ENCODE measurements at regions not wholly inside any gene's neighbourhood (a gene's known extent, or its start where the extent isn't known, plus 50 kb on each side); places are given as distances from the start of the nearest gene placed in this dataset.

DNA sequence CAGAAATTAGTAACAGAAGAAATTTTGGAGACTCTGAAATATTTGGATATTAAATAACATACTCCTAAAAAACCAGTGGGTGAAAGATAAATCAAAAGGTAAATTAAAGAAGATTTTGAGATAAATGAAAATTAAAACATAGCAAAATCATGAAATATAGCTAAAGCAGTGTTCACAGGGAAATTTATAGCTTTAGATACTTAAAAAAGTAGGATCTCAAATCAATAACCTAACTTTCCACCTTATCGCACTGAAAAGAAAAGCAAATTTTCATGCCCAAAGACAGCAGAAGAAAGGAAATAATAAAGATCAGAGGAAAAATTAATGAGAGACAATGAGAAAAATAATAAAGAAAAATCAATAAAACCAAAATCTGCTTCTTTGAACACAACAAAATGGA is 135.1 kb upstream of the KLF7 start:
- H3K9me3 ChIP-seq (replicated peaks in 1 of 2; ENCODE audit: control insufficient read depth in 1 of 2, insufficient read depth in 1 of 2, low read length in 2 of 2) = no peaks in the 10 kb centered on the region
- no peak overlapping the region for H2AFZ ChIP-seq (ENCODE audit: insufficient read depth, low read depth, low read length, poor library complexity, severe bottlenecking)
- H3K4me1 Mint-ChIP-seq = no peaks in the 10 kb centered on the region
- no peaks in the 10 kb centered on the region for H3K27me3 ChIP-seq (ENCODE audit: control insufficient read depth in 2 of 2, insufficient read depth in 2 of 2, low read length in 2 of 2)
- WGBS (ENCODE audit: insufficient coverage) = no CpG with 5 or more reads among the region's 1 CpG
- TF ChIP-seq, protein P1, sequence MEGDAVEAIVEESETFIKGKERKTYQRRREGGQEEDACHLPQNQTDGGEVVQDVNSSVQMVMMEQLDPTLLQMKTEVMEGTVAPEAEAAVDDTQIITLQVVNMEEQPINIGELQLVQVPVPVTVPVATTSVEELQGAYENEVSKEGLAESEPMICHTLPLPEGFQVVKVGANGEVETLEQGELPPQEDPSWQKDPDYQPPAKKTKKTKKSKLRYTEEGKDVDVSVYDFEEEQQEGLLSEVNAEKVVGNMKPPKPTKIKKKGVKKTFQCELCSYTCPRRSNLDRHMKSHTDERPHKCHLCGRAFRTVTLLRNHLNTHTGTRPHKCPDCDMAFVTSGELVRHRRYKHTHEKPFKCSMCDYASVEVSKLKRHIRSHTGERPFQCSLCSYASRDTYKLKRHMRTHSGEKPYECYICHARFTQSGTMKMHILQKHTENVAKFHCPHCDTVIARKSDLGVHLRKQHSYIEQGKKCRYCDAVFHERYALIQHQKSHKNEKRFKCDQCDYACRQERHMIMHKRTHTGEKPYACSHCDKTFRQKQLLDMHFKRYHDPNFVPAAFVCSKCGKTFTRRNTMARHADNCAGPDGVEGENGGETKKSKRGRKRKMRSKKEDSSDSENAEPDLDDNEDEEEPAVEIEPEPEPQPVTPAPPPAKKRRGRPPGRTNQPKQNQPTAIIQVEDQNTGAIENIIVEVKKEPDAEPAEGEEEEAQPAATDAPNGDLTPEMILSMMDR (IDR thresholded peaks at IDR 0.05) = no peak
- no peaks in the 10 kb centered on the region for H3K4me1 ChIP-seq (ENCODE audit: control insufficient read depth in 1 of 2, insufficient read depth in 2 of 2, low read length in 2 of 2)
- no peaks in the 10 kb centered on the region for H4K20me1 ChIP-seq (ENCODE audit: insufficient read depth, low read length)
- H3K9me3 Mint-ChIP-seq = peaks cover 0 to 4% (median 2%) of the 10 kb centered on the region in 7 donors
- DNase-seq = no peak
- H3K27ac Mint-ChIP-seq = no peak overlapping the region
- no peak overlapping the region for H3K4me3 ChIP-seq (replicated peaks in 1 of 3; ENCODE audit: low read depth in 2 of 3, low read length in 3 of 3)
- no peak overlapping the region for H3K27ac ChIP-seq (ENCODE audit: low read depth in 1 of 2, low read length in 2 of 2)
- peaks cover 0 to 4% (median 0%) of the 10 kb centered on the region in 3 donors for H3K27me3 Mint-ChIP-seq (ENCODE audit: low read depth in 3 of 3)
- H3K4me3 Mint-ChIP-seq = no peak overlapping the region
- no peak overlapping the region for H3K9ac ChIP-seq (ENCODE audit: insufficient read depth, low read length, poor library complexity, severe bottlenecking)
- H3K36me3 Mint-ChIP-seq = no peaks in the 10 kb centered on the region
- intact Hi-C loops (cut with micrococcal nuclease) = no loop called here
- no peak overlapping the region for H3K4me2 ChIP-seq (replicated peaks; ENCODE audit: extremely low read depth, low read length, poor library complexity, severe bottlenecking)
- H3K79me2 ChIP-seq (ENCODE audit: insufficient read depth, low read length) = no peaks in the 10 kb centered on the region
- no peaks in the 10 kb centered on the region for H3K36me3 ChIP-seq (replicated peaks in 1 of 2; ENCODE audit: control insufficient read depth in 1 of 2, insufficient read depth in 2 of 2, low read length in 2 of 2)

DNA sequence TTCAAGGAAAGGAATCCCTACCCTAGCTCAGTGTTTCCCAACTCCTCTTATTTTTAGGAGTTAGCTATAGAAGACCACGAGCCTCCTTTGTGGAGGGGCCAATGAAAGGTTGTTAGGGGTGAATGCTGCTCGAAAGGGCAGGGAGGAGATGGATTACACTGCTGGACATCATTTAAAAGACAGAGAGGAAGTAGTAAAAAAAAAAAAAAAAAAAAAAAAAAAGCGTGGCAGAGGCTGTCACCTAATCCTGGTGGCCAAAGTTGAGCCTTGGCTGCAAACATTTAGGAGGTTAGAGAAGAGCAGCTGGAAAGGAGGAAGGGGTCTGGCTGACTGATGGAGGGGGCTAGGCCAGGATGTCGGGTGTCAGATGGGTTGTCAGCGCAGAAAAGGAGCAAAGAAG is 139.0 kb upstream of the KLF7 start:
- Histone ChIP-seq H3K9ac (ENCODE audit: insufficient read depth, low read length, poor library complexity, severe bottlenecking) (no peak overlapping the region), H3K27ac (ENCODE audit: low read depth in 1 of 2, low read length in 2 of 2) (no peak overlapping the region), H3K27me3 (ENCODE audit: control insufficient read depth in 2 of 2, insufficient read depth in 2 of 2, low read length in 2 of 2) (no peaks in the 10 kb centered on the region), H3K9me3 (replicated peaks in 1 of 2; ENCODE audit: control insufficient read depth in 1 of 2, insufficient read depth in 1 of 2, low read length in 2 of 2) (no peaks in the 10 kb centered on the region), H4K20me1 (ENCODE audit: insufficient read depth, low read length) (no peaks in the 10 kb centered on the region), H3K36me3 (replicated peaks in 1 of 2; ENCODE audit: control insufficient read depth in 1 of 2, insufficient read depth in 2 of 2, low read length in 2 of 2) (no peaks in the 10 kb centered on the region), H3K4me2 (replicated peaks; ENCODE audit: extremely low read depth, low read length, poor library complexity, severe bottlenecking) (no peak overlapping the region), H3K4me3 (replicated peaks in 1 of 3; ENCODE audit: low read depth in 2 of 3, low read length in 3 of 3) (no peak overlapping the region), H3K79me2 (ENCODE audit: insufficient read depth, low read length) (no peaks in the 10 kb centered on the region), H3K4me1 (ENCODE audit: control insufficient read depth in 1 of 2, insufficient read depth in 2 of 2, low read length in 2 of 2) (no peaks in the 10 kb centered on the region), H2AFZ (ENCODE audit: insufficient read depth, low read depth, low read length, poor library complexity, severe bottlenecking) (no peak overlapping the region)
- intact Hi-C loops (cut with micrococcal nuclease) = no loop called here
- Mint-ChIP-seq H3K4me3 (no peak overlapping the region), H3K27me3 (ENCODE audit: low read depth in 3 of 3) (peaks cover 0 to 4% (median 0%) of the 10 kb centered on the region in 3 donors), H3K4me1 (no peaks in the 10 kb centered on the region), H3K36me3 (no peaks in the 10 kb centered on the region), H3K27ac (no peak overlapping the region), H3K9me3 (peaks cover 0 to 4% (median 1%) of the 10 kb centered on the region in 7 donors)
- WGBS (ENCODE audit: insufficient coverage) = no CpG with 5 or more reads among the region's 5 CpGs
- TF ChIP-seq, protein P1 (IDR thresholded peaks at IDR 0.05) = no peak
- no peak for DNase-seq
